A549 (cell line): ENCODE measurements at regions not wholly inside any gene's neighbourhood (a gene's known extent, or its start where the extent isn't known, plus 50 kb on each side); places are given as distances from the start of the nearest gene placed in this dataset.

Source experiments
- ATAC-seq, 2 experiments: fragments of 200-7000 bp in 1 of 2; fragments of >200 bp in 1 of 2; cut with Nextera tagmentation in 1 of 2; cut with Tn5 transposase in 1 of 2; 3 replicates each; pipeline versions ENCODE4 v1.8.0 to v1.9.1; 2018 to 2020; ENCODE audit warnings: mild to moderate bottlenecking in 1 of 2, moderate library complexity in 1 of 2
- CTCF ChIA-PET: fragments of 300-600 bp; sonication (Branson Sonifier 250); formaldehyde crosslinking; extraction: SDS; loops from one replicate; lab custom pipeline; 2021; ENCODE audit warnings: antibody characterized with exemption, inconsistent platforms; lab: Yijun Ruan, JAX
- POLR2A ChIA-PET: fragments of 350-600 bp; formaldehyde crosslinking; extraction: SDS; loops from one replicate; lab custom pipeline; 2021; ENCODE audit warnings: antibody characterized with exemption, inconsistent platforms; lab: Yijun Ruan, JAX
- DNase-seq, 2 experiments: peaks; one replicate each; pipeline versions ENCODE4 v3.0.0 to v3.0.0-alpha.2; 2011 to 2016; ENCODE audit warnings: low read depth in 1 of 2, low spot score in 1 of 2
- FAIRE-seq: peaks from 2 replicates; lab custom pipeline; 2011; peaks lifted over from hg19 to GRCh38; lab: Jason Lieb, UNC
- H3K27ac ChIP-seq, 2 experiments: fragments of >200 bp; sonication (Bioruptor Twin); formaldehyde crosslinking; 3 replicates each; pipeline ENCODE4 v1.5.1; 2016 to 2017
- H3K4me1 ChIP-seq: fragments of >200 bp; sonication (Bioruptor Twin); formaldehyde crosslinking; 3 replicates; pipeline ENCODE4 v1.6.1; 2016
- H3K4me2 ChIP-seq: fragments of >200 bp; sonication (Bioruptor Twin); formaldehyde crosslinking; 3 replicates; pipeline ENCODE4 v1.6.1; 2016
- H3K4me3 ChIP-seq: fragments of >200 bp; sonication (Bioruptor Twin); formaldehyde crosslinking; 3 replicates; pipeline ENCODE4 v1.5.1; 2016
- H3K9me3 ChIP-seq: fragments of >200 bp; sonication (Bioruptor Twin); formaldehyde crosslinking; 3 replicates; pipeline ENCODE4 v1.6.1; 2016
- BHLHE40 ChIP-seq: IDR thresholded peaks from 2 replicates; pipeline ENCODE4 v1.6.1; 2012; ENCODE audit warnings: low read depth, low read length, inconsistent platforms
- CEBPB ChIP-seq, 2 experiments: fragments of >200 bp in 1 of 2; sonication (Bioruptor Twin) in 1 of 2; formaldehyde crosslinking in 1 of 2; IDR thresholded peaks; 2 replicates each; pipeline ENCODE4 v1.6.1; 2012 to 2016
- CHD2 ChIP-seq: fragments of 150-350 bp; IDR thresholded peaks from 2 replicates; pipeline ENCODE4 v1.6.1; 2014; ENCODE audit warnings: low read length; ENCODE audit not compliant: partially characterized antibody
- EHMT2 ChIP-seq: fragments of 200-600 bp; sonication (generic); IDR thresholded peaks from 2 replicates; pipeline ENCODE4 v1.6.1; 2016; ENCODE audit warnings: antibody characterized with exemption, low read depth, mild to moderate bottlenecking, moderate library complexity
- FOSL2 ChIP-seq, 2 experiments: fragments of 450-650 bp in 1 of 2; fragments of >200 bp in 1 of 2; sonication (Bioruptor Twin) in 1 of 2; formaldehyde crosslinking; IDR thresholded peaks; 2 replicates each; pipeline versions ENCODE4 v1.5.0 to v1.6.1; 2016 to 2020; ENCODE audit warnings: mild to moderate bottlenecking in 1 of 2, moderate library complexity in 1 of 2
- HDAC2 ChIP-seq: fragments of 200-600 bp; sonication (generic); IDR thresholded peaks from 2 replicates; pipeline ENCODE4 v1.6.1; 2016
- JUN ChIP-seq, 2 experiments: fragments of >200 bp; sonication (Bioruptor Twin); formaldehyde crosslinking; IDR thresholded peaks; 2 replicates in 1 of 2; 3 replicates in 1 of 2; pipeline ENCODE4 v1.6.1; 2016 to 2017
- KDM1A ChIP-seq: fragments of 200-600 bp; sonication (generic); IDR thresholded peaks from 2 replicates; pipeline ENCODE4 v1.6.1; 2016; ENCODE audit warnings: low read depth, mild to moderate bottlenecking
- MAFK ChIP-seq: fragments of 450-650 bp; IDR thresholded peaks from 2 replicates; pipeline ENCODE4 v1.6.1; 2014; ENCODE audit not compliant: partially characterized antibody
- MAX ChIP-seq: IDR thresholded peaks from 2 replicates; pipeline ENCODE4 v1.6.1; 2012
- POLR2A ChIP-seq: IDR thresholded peaks from 2 replicates; pipeline ENCODE4 v1.6.1; 2012; ENCODE audit warnings: mild to moderate bottlenecking, low read length
- RAD21 ChIP-seq, 2 experiments: fragments of >200 bp in 1 of 2; sonication (Bioruptor Twin) in 1 of 2; formaldehyde crosslinking in 1 of 2; IDR thresholded peaks in 1 of 2; conservative IDR thresholded peaks in 1 of 2; 2 replicates in 1 of 2; 3 replicates in 1 of 2; pipeline ENCODE4 v1.6.1; 2012 to 2018; ENCODE audit warnings: inconsistent platforms in 1 of 2
- RARB ChIP-seq: fragments of 250-450 bp; sonication (Bioruptor Pico); IDR thresholded peaks from 2 replicates; pipeline ENCODE4 v1.8.0; 2021; ENCODE audit warnings: mild to moderate bottlenecking, moderate library complexity
- RCOR1 ChIP-seq: fragments of 150-350 bp; IDR thresholded peaks from 2 replicates; pipeline ENCODE4 v1.6.1; 2014; ENCODE audit warnings: antibody characterized with exemption, low read length, low read depth
- SMC3 ChIP-seq: fragments of >200 bp; sonication (Bioruptor Twin); formaldehyde crosslinking; IDR thresholded peaks from 3 replicates; pipeline ENCODE4 v1.6.1; 2018; ENCODE audit warnings: inconsistent platforms
- ZC3H11A ChIP-seq: fragments of 450-650 bp; IDR thresholded peaks from 2 replicates; pipeline ENCODE4 v1.6.1; 2014; ENCODE audit warnings: antibody characterized with exemption, mild to moderate bottlenecking
- WGBS: methylation state at CpG from one replicate; pipeline ENCODE4 v1.1.6; 2017; ENCODE audit errors: missing lambda C conversion rate; 5-methylcytosine and 5-hydroxymethylcytosine counted together
- TF ChIP-seq, protein P1 (sequence below): fragments of 450-650 bp; IDR thresholded peaks from 2 replicates; pipeline ENCODE4 v1.6.1; 2014; ENCODE audit warnings: antibody characterized with exemption
- TF ChIP-seq, protein P2 (sequence below): fragments of 200-600 bp; sonication (generic); IDR thresholded peaks from 2 replicates; pipeline ENCODE4 v1.6.1; 2016; ENCODE audit warnings: antibody characterized with exemption, mild to moderate bottlenecking, moderate library complexity
- TF ChIP-seq, protein P3 (sequence below): fragments of 150-350 bp; IDR thresholded peaks from 2 replicates; pipeline ENCODE4 v1.6.1; 2014; ENCODE audit warnings: low read depth, mild to moderate bottlenecking, low read length
- TF ChIP-seq, protein P4 (sequence below): fragments of >200 bp; sonication (Bioruptor Twin); formaldehyde crosslinking; IDR thresholded peaks from 3 replicates; pipeline ENCODE4 v1.6.1; 2016

- Histone ChIP-seq H3K27ac (peak overlapping the region; percentile 49 to 81; a peak in 5 of 6 replicates), H3K4me2 (no peak overlapping the region), H3K4me3 (no peak overlapping the region), H3K9me3 (no peaks in the 10 kb centered on the region), H3K4me1 (peaks cover 43% of the 10 kb centered on the region)
- FAIRE-seq (no peak), ATAC-seq (peak; percentile 10 to 25; a peak in 3 of 6 replicates), DNase-seq (no peak)
- POLR2A ChIA-PET: no interaction called here
- TF ChIP-seq RARB (CRISPR knock-in tag) (no peak), JUN (IDR thresholded peaks at IDR 0.05) (no peak), CEBPB (IDR thresholded peaks at IDR 0.05) (no peak), MAX (no peak), RCOR1 (no peak), RAD21 (conservative IDR thresholded peaks at IDR 0.05 in 1 of 2, IDR thresholded peaks at IDR 0.05 in 1 of 2) (no peak), ZC3H11A (no peak), KDM1A (no peak), SMC3 (no peak), EHMT2 (no peak), POLR2A (no peak), CHD2 (no peak), HDAC2 (no peak), FOSL2 (IDR thresholded peaks at IDR 0.05) (no peak), FOSL2 (CRISPR knock-in tag; IDR thresholded peaks at IDR 0.05) (no peak), BHLHE40 (no peak)
- TF ChIP-seq, protein P1, sequence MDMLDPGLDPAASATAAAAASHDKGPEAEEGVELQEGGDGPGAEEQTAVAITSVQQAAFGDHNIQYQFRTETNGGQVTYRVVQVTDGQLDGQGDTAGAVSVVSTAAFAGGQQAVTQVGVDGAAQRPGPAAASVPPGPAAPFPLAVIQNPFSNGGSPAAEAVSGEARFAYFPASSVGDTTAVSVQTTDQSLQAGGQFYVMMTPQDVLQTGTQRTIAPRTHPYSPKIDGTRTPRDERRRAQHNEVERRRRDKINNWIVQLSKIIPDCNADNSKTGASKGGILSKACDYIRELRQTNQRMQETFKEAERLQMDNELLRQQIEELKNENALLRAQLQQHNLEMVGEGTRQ: no peak
- TF ChIP-seq, protein P2, sequence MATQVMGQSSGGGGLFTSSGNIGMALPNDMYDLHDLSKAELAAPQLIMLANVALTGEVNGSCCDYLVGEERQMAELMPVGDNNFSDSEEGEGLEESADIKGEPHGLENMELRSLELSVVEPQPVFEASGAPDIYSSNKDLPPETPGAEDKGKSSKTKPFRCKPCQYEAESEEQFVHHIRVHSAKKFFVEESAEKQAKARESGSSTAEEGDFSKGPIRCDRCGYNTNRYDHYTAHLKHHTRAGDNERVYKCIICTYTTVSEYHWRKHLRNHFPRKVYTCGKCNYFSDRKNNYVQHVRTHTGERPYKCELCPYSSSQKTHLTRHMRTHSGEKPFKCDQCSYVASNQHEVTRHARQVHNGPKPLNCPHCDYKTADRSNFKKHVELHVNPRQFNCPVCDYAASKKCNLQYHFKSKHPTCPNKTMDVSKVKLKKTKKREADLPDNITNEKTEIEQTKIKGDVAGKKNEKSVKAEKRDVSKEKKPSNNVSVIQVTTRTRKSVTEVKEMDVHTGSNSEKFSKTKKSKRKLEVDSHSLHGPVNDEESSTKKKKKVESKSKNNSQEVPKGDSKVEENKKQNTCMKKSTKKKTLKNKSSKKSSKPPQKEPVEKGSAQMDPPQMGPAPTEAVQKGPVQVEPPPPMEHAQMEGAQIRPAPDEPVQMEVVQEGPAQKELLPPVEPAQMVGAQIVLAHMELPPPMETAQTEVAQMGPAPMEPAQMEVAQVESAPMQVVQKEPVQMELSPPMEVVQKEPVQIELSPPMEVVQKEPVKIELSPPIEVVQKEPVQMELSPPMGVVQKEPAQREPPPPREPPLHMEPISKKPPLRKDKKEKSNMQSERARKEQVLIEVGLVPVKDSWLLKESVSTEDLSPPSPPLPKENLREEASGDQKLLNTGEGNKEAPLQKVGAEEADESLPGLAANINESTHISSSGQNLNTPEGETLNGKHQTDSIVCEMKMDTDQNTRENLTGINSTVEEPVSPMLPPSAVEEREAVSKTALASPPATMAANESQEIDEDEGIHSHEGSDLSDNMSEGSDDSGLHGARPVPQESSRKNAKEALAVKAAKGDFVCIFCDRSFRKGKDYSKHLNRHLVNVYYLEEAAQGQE: no peak
- TF ChIP-seq, protein P3, sequence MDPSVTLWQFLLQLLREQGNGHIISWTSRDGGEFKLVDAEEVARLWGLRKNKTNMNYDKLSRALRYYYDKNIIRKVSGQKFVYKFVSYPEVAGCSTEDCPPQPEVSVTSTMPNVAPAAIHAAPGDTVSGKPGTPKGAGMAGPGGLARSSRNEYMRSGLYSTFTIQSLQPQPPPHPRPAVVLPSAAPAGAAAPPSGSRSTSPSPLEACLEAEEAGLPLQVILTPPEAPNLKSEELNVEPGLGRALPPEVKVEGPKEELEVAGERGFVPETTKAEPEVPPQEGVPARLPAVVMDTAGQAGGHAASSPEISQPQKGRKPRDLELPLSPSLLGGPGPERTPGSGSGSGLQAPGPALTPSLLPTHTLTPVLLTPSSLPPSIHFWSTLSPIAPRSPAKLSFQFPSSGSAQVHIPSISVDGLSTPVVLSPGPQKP: no peak
- CTCF ChIA-PET: no interaction called here
- 87% methylated on average over 10 of the region's 12 CpGs for WGBS
Observed at GRCh38 chr7:47659664-47660462, 78.0 kb upstream of the TNS3 start.

- ATAC-seq (peak in 1 of 2 experiments; percentile 35; a peak in 2 of 6 replicates), DNase-seq (no peak), FAIRE-seq (no peak)
- Histone ChIP-seq H3K9me3 (no peaks in the 10 kb centered on the region), H3K4me3 (no peak overlapping the region), H3K4me2 (no peak overlapping the region), H3K4me1 (peaks cover 43% of the 10 kb centered on the region), H3K27ac (peak overlapping the region; percentile 49 to 81; a peak in 5 of 6 replicates)
- WGBS: 91% methylated on average over 7 of the region's 8 CpGs
- TF ChIP-seq, protein P4, sequence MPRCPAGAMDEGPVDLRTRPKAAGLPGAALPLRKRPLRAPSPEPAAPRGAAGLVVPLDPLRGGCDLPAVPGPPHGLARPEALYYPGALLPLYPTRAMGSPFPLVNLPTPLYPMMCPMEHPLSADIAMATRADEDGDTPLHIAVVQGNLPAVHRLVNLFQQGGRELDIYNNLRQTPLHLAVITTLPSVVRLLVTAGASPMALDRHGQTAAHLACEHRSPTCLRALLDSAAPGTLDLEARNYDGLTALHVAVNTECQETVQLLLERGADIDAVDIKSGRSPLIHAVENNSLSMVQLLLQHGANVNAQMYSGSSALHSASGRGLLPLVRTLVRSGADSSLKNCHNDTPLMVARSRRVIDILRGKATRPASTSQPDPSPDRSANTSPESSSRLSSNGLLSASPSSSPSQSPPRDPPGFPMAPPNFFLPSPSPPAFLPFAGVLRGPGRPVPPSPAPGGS: no peak
- TF ChIP-seq MAFK: peak; percentile 11
- POLR2A ChIA-PET: no interaction called here
- CTCF ChIA-PET: interaction anchor here (1.4 to 2.1 kb wide), 2 partner anchors 100 to 160 kb away, joined by 6 read pairs; no protein-coding TSS in a partner anchor
Observed at GRCh38 chr7:47658886-47659635, 77.2 kb upstream of the TNS3 start.
